Daoy (cell line): ENCODE measurements at regions not wholly inside any gene's neighbourhood (a gene's known extent, or its start where the extent isn't known, plus 50 kb on each side); places are given as distances from the start of the nearest gene placed in this dataset.

ENCODE experiments used
- DNase-seq: peaks from one replicate; pipeline ENCODE4 v3.0.0-alpha.2; 2015; ENCODE audit warnings: low read depth

DNA sequence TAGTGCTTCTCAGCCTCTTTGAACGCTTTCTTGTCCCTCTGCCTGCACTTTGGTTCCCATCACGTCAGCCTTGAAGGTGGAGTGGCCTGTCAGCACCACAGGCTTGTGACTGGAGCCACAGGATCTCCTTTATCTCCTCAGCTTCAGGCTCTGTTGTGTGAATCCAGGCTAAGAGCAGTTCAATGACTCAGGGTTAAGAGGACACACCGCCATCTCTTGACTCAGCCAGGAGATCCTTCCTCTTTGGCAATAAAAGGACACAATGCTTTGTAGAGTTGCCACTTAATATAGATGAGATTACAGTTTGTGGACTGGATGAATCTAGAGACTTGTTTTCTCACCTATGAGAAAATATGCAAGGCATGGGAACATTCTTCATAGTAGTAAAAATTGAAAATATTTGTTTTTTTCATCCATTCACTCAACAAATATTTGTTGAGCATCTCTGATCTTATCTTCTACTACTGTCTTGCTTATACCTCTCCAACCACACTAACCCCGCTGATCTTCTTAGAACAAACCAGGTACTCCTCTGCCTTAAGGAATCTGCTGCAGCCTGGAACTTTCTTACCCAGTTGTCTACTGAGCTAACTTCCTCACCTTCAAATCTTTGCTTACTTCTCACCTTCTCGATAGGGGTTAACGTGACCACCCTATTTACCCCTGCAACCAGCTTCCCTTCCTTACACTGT lies 62.3 kb downstream of the UCHL1 start:
- DNase-seq: peak; percentile 20

DNA sequence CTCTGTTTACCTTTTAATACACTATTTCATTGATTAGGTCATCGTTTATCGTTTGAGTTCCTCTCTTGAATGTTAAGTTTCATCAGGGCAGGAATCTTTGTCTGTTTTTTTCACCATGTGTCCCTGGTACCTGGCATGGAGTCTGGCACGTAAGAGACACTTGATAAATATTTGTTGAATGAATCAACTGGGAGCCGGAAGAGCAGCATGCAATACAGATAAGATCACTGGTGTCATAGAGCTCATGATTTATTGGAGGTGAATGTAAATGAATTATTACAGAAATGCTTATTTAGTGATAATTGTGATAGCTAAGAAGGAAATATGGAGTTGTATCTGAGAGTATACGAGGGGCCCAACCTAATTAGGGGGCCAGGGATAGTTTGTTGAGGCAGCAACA lies 62.8 kb downstream of the UCHL1 start:
- peak; percentile 17 for DNase-seq

- DNase-seq: no peak
These were observed 63.5 kb downstream of the UCHL1 start for GRCh38 chr4:41320278-41320677.

- DNase-seq: no peak
These were observed 64.1 kb downstream of the UCHL1 start for GRCh38 chr4:41320786-41321185.

DNA sequence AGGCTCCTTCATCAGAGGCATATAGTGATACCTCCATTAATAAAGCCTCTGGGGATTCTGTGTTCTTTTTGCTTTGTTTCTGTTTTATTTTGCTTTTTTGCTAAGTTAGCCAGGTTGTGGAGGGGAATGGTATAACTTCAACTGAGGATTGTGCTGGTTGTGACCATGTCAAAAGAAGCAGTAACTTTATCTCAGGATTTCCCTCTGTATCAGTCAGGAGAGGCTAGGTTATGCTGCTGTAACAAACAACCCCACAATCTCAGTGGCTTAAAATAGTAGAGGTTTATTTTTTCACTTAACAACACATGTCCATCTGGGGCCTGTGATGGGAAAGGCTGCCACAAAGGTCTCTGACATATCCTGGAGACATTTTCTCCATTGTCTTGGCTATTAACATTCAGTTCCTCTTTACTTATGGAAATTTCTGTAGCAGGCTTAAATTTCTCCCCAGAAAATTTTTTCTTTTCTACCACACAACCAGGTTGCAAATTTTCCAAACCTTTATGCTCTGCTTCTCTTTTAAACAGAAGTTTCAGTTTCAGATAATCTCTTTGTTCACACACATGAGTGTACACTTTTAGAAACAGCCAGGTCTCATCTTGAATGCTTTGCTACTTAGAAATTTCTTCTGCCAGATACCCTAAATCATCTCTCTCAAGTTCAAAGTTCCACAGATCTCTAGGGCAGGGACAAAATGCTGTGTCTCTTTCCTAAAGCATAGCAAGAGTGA lies 64.7 kb downstream of the UCHL1 start:
- DNase-seq: no peak

DNA sequence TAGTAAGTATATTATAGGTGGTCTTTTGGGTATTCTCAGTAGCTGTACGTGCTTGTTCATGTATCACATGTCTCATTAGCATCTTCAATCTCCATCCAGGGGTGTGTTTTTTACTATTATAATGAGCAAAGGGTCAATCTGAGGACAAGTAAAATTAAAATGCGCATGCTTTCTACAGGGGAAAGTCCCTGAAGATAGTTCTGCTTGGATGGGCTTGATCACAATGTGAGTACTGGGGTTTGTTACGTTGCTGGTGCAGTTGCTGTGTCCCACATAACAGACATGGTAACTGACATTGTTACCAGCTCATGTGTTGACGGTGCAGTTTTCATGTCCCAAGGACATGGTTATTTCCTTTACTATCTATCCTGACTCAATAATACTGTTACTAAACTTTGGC lies 65.9 kb downstream of the UCHL1 start:
- no peak for DNase-seq

DNA sequence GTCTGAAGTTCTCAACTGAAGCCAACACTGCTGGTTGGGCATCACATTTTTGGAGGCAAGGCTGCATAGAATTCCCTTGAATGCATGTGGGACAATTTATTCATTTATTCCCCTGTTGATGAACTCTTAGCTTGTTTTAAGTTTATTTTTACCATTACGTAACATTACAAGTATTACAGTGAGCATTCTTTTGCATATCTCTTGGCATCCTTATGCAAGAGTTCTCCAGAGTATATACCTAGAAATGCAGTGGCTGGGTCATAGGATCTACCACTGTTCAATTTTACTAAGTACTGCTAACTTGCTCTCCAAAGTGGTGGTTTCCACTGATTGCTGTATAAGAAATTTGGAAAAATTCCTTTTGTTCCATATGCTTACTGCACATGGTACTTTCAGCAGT lies 66.5 kb downstream of the UCHL1 start:
- no peak for DNase-seq

DNA sequence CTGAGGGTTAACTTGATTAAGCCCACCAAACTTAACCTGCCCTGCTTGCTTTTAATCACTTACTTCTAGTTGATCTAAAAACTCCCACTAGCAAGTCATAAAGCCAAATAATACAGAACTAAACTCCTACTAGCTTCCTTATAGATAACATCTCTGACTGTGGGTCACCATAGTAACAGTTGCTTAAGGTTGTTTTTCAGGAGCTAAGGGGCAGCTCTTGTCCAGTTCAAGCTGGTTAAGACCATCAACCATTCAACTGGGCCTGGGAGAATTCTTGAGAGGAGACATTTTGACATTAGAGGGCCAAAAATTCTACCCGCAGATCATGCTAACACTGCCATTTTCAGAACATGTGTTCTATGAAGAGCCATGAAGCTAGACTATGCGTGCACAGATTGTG lies 67.0 kb downstream of the UCHL1 start:
- no peak for DNase-seq

DNA sequence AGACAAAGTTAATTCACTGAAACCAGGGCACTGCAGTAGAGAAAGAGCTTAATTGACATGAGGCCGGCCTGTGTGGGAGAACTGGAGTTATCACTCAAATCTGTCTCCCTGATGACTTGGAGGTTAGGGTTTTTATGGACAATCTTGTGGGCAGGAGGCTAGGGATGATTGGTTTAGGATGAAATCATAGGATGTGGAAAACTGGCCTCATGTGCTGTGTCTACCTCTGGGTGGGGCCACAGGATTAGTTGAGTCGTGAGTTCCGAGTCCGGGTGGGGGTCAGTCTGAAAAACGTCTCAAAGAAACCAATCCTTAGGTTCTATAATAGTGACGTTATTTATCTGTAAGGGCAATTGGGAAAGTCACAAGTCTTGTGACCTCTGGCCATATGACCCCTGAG lies 68.1 kb downstream of the UCHL1 start:
- DNase-seq: peak; percentile 44

- DNase-seq: no peak
These were observed 69.2 kb downstream of the UCHL1 start for GRCh38 chr4:41325901-41326300.

DNA sequence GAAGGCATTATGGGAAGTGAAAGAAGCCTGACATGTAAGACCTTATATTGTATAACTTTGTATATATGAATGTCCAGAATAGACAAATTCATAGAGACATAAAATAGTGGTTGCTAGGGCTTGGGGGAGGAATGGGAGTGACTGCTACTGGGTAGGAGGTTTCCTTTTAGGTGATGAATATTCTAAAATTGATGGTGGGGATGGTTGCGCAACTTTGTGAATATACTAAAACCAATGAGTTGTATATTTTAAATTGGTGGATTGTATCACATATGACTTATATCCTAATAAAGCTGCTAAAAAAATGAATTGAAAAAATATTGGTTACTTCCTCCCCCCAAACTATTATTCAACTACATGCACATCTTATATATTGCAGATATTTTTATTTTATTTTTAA lies 70.0 kb downstream of the UCHL1 start:
- DNase-seq: no peak

GRCh38 chr4:41327770-41328169 lies 71.0 kb downstream of the UCHL1 start:
- DNase-seq: no peak

GRCh38 chr4:41329361-41329760 lies 72.6 kb downstream of the UCHL1 start:
- DNase-seq: no peak

- DNase-seq: no peak
These were observed 74.5 kb downstream of the UCHL1 start for GRCh38 chr4:41331224-41331623.

DNA sequence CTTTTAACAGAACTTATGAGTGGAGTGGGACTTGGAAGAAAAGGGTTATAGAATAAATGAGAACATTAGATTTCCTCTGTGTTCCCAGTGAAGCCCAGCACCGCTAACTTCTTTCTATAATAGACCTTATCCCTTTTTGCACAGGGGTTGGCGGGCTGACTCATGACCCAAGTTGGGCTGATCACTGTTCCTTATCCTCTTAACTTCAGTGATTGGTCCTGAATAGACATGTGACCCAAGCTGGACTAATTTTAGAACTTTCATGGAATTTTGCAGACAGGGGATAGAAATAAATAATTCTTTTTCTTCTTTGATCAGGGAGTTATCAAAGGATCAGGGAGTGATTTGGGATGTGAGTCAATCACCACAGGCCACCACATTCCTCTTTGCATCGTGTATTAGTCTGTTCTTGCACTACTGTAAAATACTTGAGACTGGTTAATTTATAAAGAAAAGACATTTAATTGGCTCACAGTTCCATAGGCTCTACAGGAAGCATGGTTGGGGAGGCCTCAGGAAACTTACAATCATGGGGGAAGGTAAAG lies 75.9 kb downstream of the UCHL1 start:
- DNase-seq: no peak

DNA sequence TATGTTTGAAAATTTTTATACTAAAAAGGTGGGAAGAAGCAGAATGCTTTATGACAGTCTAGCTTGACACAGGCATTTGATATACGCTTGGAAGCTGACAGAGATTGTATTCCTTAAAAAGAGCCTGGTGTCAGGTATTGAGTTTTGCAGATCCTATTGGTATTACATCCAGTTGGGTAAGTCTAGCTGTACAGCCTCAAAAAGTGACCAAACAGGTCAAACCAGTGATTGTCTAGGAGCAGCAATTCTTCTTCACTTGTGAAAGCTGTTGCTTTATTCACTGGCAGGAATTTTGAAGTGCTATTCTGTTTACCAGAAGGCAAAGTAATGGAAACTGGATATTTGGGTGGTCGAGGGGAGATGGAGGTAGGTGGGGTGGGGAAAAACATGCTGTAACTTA lies 77.5 kb downstream of the UCHL1 start:
- no peak for DNase-seq

- DNase-seq: peak; percentile 50
These were observed 83.4 kb downstream of the UCHL1 start for GRCh38 chr4:41339812-41340809.

DNA sequence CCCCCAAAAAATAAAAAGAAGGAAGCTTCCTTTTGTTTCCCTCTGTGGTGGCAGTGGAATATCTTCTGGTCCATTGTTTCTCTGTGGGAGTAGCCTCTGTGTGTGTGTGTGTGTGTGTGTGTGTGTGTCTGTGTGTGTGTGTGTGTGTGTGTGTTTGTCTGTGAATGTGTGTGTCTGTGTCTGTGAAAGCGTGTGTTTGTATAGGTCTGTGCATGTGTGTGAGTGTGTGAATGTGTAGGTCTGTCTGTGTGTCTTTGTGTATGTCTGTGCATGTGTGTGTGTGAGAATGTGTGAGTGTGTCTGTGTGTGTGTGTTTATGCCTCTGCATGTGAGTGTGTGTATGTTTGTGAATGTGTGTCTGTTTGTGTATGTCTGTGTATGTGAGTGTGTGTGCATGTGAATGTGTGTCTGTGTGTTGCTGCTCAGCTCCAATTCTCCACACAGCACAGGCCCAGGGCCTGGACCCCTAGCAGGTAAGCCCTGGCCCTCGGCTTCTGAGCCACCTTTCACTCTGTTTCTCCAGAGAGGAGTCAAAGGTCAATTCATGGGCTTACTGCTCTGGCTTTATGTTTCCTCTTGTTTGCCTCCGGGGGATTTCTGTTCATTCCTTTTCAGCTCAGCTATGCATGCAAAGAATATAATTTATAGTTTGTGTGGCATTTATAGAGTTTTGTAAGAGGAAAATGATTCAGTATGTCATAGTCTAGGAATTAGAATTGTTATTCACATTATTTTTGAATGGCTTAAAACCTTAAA lies 89.8 kb downstream of the UCHL1 start:
- no peak for DNase-seq

- no peak for DNase-seq
These were observed 92.3 kb downstream of the UCHL1 start for GRCh38 chr4:41349021-41349420.

GRCh38 chr4:41358647-41359421 lies 102.1 kb downstream of the UCHL1 start:
- peak; percentile 57 for DNase-seq

DNA sequence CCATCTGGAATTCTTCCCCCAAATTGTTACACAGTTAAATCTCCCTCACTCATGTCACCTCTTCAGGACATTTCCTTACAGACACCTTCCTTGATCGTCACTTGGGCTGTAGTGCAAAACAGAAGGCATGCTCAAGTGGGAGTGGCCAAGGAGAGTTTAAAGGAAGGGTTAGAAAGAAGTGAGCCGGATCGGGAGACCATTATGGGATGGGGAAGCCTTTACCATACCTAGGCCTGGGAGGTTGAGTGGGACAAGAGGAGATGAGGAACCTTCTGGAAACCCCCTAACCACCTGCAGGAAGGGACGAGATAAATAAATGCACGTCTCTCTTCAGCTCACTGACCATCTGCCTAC lies 102.7 kb downstream of the UCHL1 start:
- DNase-seq: no peak
